ENCODE measurements at regions not wholly inside any gene's neighbourhood (a gene's known extent, or its start where the extent isn't known, plus 50 kb on each side); places are given as distances from the start of the nearest gene placed in this dataset.

GRCh38 chr7:12851142-12851541 is 163.7 kb downstream of the ARL4A start:
- TF ChIP-seq CTCF (IDR thresholded peaks at IDR 0.05; ENCODE audit: borderline replicate concordance, extremely low read depth, low read length, poor library complexity, severe bottlenecking), result no peak
- TF ChIP-seq EZH2 (IDR thresholded peaks at IDR 0.05; ENCODE audit: borderline replicate concordance, low read depth, low read length, severe bottlenecking), result no peak

Measured in DND-41 (cell line).